ENCODE measurements at regions not wholly inside any gene's neighbourhood (a gene's known extent, or its start where the extent isn't known, plus 50 kb on each side); places are given as distances from the start of the nearest gene placed in this dataset.

GRCh38 chr18:73924307-73924706 lies 223.3 kb downstream of the FBXO15 start:
- TF ChIP-seq CTCF (IDR thresholded peaks at IDR 0.05) (no peak), EP300 (IDR thresholded peaks at IDR 0.05) (no peak)
